HCT116 (cell line): ENCODE measurements at regions not wholly inside any gene's neighbourhood (a gene's known extent, or its start where the extent isn't known, plus 50 kb on each side); places are given as distances from the start of the nearest gene placed in this dataset.

Source experiments
- CBX3 ChIP-seq: IDR thresholded peaks from 2 replicates; pipeline ENCODE4 v1.6.1; 2012; ENCODE audit warnings: low read depth
- MAX ChIP-seq: IDR thresholded peaks from 2 replicates; pipeline ENCODE4 v1.6.1; 2012
- SP1 ChIP-seq: IDR thresholded peaks from 2 replicates; pipeline ENCODE4 v1.6.1; 2012; ENCODE audit warnings: low read depth
- ZBTB33 ChIP-seq: IDR thresholded peaks from 2 replicates; pipeline ENCODE4 v1.6.1; 2011; ENCODE audit warnings: mild to moderate bottlenecking, low read length, moderate library complexity; ENCODE audit not compliant: insufficient replicate concordance; ENCODE audit errors: extremely low read depth
- ZFX ChIP-seq: fragments of 450-650 bp; IDR thresholded peaks from 2 replicates; pipeline ENCODE4 v1.6.1; 2017
- TF ChIP-seq, protein P1 (sequence below), 3 experiments: fragments of 200-600 bp in 1 of 3; sonication (generic) in 1 of 3; IDR thresholded peaks in 2 of 3; conservative IDR thresholded peaks in 1 of 3; 2 replicates each; pipeline ENCODE4 v1.5.1; 2012 to 2017; ENCODE audit warnings: low read depth in 2 of 3, low read length in 2 of 3, antibody characterized with exemption in 1 of 3, borderline replicate concordance in 1 of 3, control low read depth in 1 of 3, mild to moderate bottlenecking in 1 of 3, mixed read lengths in 1 of 3, mixed run types in 1 of 3, moderate library complexity in 1 of 3; ENCODE audit not compliant: insufficient read depth in 1 of 3

DNA sequence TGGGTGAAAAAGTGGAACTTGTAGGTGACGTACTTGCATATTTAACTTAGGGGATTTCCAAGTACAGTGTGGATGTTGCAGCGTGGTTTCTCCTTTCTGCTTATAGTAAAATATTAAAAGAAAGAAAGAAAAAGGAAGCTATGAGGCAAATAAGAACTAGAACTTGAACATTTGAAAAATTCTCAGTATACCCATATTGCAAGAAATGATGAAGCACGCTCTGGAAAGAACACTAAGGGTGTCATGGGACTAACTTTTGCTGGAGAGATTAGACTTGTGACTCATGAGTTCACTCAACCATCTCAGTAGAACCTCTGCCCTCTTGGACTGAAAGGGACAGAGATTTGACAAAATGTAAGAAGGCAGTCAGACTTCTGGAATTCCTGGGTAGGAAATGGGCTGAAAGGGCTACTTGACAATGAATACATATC, 704.5 kb upstream of the ADGRL4 start:
- TF ChIP-seq ZBTB33 (no peak), CBX3 (no peak), MAX (no peak), SP1 (no peak), ZFX (no peak)
- TF ChIP-seq, protein P1, sequence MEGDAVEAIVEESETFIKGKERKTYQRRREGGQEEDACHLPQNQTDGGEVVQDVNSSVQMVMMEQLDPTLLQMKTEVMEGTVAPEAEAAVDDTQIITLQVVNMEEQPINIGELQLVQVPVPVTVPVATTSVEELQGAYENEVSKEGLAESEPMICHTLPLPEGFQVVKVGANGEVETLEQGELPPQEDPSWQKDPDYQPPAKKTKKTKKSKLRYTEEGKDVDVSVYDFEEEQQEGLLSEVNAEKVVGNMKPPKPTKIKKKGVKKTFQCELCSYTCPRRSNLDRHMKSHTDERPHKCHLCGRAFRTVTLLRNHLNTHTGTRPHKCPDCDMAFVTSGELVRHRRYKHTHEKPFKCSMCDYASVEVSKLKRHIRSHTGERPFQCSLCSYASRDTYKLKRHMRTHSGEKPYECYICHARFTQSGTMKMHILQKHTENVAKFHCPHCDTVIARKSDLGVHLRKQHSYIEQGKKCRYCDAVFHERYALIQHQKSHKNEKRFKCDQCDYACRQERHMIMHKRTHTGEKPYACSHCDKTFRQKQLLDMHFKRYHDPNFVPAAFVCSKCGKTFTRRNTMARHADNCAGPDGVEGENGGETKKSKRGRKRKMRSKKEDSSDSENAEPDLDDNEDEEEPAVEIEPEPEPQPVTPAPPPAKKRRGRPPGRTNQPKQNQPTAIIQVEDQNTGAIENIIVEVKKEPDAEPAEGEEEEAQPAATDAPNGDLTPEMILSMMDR (IDR thresholded peaks at IDR 0.05 in 2 of 3, conservative IDR thresholded peaks at IDR 0.05 in 1 of 3; ENCODE audit: borderline replicate concordance in 1 of 3, insufficient read depth in 1 of 3, low read depth in 2 of 3, low read length in 2 of 3), result no peak
